ENCODE measurements at regions not wholly inside any gene's neighbourhood (a gene's known extent, or its start where the extent isn't known, plus 50 kb on each side); places are given as distances from the start of the nearest gene placed in this dataset.

- no peak for TF ChIP-seq EP300 (IDR thresholded peaks at IDR 0.05)
- no peak for TF ChIP-seq POLR2AphosphoS5 (IDR thresholded peaks at IDR 0.05)
- no peak for TF ChIP-seq POLR2A (IDR thresholded peaks at IDR 0.05)
- TF ChIP-seq CTCF (IDR thresholded peaks at IDR 0.05), result no peak
- 63% methylated on average over 3 of the region's 3 CpGs for WGBS
- Histone ChIP-seq H3K36me3 (no peaks in the 10 kb centered on the region), H3K27me3 (no peaks in the 10 kb centered on the region), H3K9me3 (no peaks in the 10 kb centered on the region), H3K27ac (no peak overlapping the region), H3K4me3 (no peak overlapping the region), H3K4me1 (no peaks in the 10 kb centered on the region)
- no peak for DNase-seq (ENCODE audit: low spot score in 2 of 2)
Measured at GRCh38 chr11:115555336-115556090, 51.3 kb upstream of the CADM1 start.

All from suprapubic skin (tissue), 4 donors.